PFSK-1 (cell line): ENCODE measurements at regions not wholly inside any gene's neighbourhood (a gene's known extent, or its start where the extent isn't known, plus 50 kb on each side); places are given as distances from the start of the nearest gene placed in this dataset.

Source experiments
- FOXP2 ChIP-seq: optimal IDR thresholded peaks from 2 replicates; pipeline ENCODE3; 2011; ENCODE audit warnings: borderline replicate concordance, control low read depth, inconsistent platforms; ENCODE audit not compliant: insufficient read depth; ENCODE audit errors: extremely low read length, extremely low read depth
- POLR2AphosphoS5 ChIP-seq: IDR thresholded peaks from 2 replicates; pipeline ENCODE4 v1.6.1; 2012; ENCODE audit warnings: low read depth, mild to moderate bottlenecking, control low read depth, low read length, moderate library complexity
- REST ChIP-seq, 2 experiments: IDR thresholded peaks; 2 replicates each; pipeline versions ENCODE4 v1.6.1 to v1.8.0; 2011 to 2012; ENCODE audit warnings: low read depth in 2 of 2, low read length in 2 of 2, control low read depth in 1 of 2, inconsistent platforms in 1 of 2, mild to moderate bottlenecking in 1 of 2, moderate library complexity in 1 of 2; ENCODE audit not compliant: insufficient read depth in 1 of 2
- SIN3A ChIP-seq: IDR thresholded peaks from 2 replicates; pipeline ENCODE4 v1.6.1; 2012; ENCODE audit warnings: mild to moderate bottlenecking, low read length, moderate library complexity, borderline replicate concordance; ENCODE audit not compliant: insufficient read depth
- TAF1 ChIP-seq: IDR thresholded peaks from 2 replicates; pipeline ENCODE4 v1.6.1; 2012; ENCODE audit warnings: low read length, control low read depth, borderline replicate concordance; ENCODE audit not compliant: insufficient read depth

- TF ChIP-seq FOXP2 (no peak), TAF1 (no peak), POLR2AphosphoS5 (no peak), SIN3A (no peak), REST (IDR thresholded peaks at IDR 0.05; ENCODE audit: insufficient read depth in 1 of 2, low read depth in 2 of 2, low read length in 2 of 2) (no peak)
Observed at GRCh38 chr2:234747833-234748559, 203.8 kb upstream of the SH3BP4 start.

DNA sequence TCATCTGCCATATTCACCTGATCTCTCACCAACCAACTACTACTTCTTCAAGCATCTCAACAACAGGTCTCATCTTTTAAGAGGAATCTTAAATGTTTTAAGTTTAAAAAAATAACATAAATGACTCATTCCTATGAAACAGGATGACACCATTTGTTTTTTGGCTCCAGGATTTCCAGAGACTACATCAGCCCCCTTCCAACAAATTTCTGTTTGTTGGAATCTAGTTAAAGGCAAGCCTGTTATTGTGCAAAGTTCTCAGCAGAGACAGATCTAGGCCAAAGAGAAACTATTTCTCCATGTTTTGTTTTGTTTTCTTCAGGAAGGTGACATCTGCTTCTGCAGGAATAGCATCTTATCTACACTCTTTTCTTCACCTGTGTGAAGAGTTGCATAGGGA lies 204.8 kb upstream of the SH3BP4 start:
- TF ChIP-seq REST (IDR thresholded peaks at IDR 0.05; ENCODE audit: insufficient read depth in 1 of 2, low read depth in 2 of 2, low read length in 2 of 2) (no peak), TAF1 (no peak), FOXP2 (no peak), POLR2AphosphoS5 (no peak), SIN3A (no peak)

DNA sequence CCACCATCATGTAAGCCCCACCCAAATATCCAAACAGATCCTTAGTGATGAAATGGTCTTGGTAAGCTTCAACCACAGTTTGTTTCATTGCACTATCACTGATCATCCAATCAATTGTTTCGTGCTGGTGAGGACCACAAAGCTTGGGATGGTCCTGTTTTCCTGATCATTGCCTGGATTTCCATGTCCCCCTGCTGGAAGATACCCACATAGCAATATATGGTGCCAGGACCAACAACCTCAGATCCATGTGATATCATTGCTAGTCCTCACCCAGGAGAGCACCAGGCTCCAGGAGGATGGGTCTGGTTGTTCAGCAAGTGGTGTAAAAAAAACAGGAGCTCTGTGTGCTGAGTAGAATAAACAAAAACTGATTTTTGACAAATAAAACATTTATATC lies 206.5 kb upstream of the SH3BP4 start:
- TF ChIP-seq POLR2AphosphoS5 = no peak

- TF ChIP-seq FOXP2 = no peak
- TF ChIP-seq REST (IDR thresholded peaks at IDR 0.05; ENCODE audit: insufficient read depth in 1 of 2, low read depth in 2 of 2, low read length in 2 of 2) = no peak
- no peak for TF ChIP-seq POLR2AphosphoS5
- TF ChIP-seq TAF1 = no peak
- no peak for TF ChIP-seq SIN3A
Observed at GRCh38 chr2:234741976-234742375, 209.8 kb upstream of the SH3BP4 start.

GRCh38 chr2:234739061-234739460 lies 212.8 kb upstream of the SH3BP4 start:
- TF ChIP-seq FOXP2 = no peak
- no peak for TF ChIP-seq REST (IDR thresholded peaks at IDR 0.05; ENCODE audit: insufficient read depth in 1 of 2, low read depth in 2 of 2, low read length in 2 of 2)
- no peak for TF ChIP-seq TAF1
- no peak for TF ChIP-seq POLR2AphosphoS5
- TF ChIP-seq SIN3A = no peak

DNA sequence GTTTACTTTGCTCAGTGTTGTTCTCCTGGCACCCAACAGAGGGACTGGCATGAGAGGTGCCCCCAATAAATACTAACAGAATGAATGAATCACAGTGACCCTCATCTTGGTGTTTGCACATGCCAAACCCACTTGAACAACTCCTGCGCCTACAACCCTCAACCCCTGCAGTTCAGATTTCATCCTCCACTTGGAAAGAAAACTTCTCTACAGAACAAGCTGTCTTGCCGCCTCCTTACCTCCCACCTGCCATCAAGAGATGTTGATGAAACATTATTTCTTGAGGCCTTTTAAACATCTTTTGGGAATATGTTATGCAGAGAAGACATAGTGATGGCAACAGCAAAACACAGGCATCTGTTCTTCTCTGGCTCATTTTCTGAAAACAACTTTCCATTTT lies 216.0 kb upstream of the SH3BP4 start:
- TF ChIP-seq POLR2AphosphoS5 (no peak), TAF1 (no peak), REST (IDR thresholded peaks at IDR 0.05; ENCODE audit: insufficient read depth in 1 of 2, low read depth in 2 of 2, low read length in 2 of 2) (no peak), FOXP2 (no peak), SIN3A (no peak)
